Mesothelial cell of epicardium (in vitro differentiated cells): ENCODE measurements at regions not wholly inside any gene's neighbourhood (a gene's known extent, or its start where the extent isn't known, plus 50 kb on each side); places are given as distances from the start of the nearest gene placed in this dataset.

Source experiments
- DNase-seq, 2 experiments: peaks; one replicate each; pipeline ENCODE4 v3.0.0; 2021; ENCODE audit warnings: low spot score in 2 of 2; ENCODE audit not compliant: unreplicated experiment in 2 of 2
- H3K27ac Mint-ChIP-seq: 2 replicates; pipeline ENCODE4 v1.8.0; 2021; ENCODE audit warnings: mixed read lengths
- H3K27me3 Mint-ChIP-seq: 2 replicates; pipeline ENCODE4 v1.8.0; 2021; ENCODE audit warnings: low read depth, mixed read lengths
- H3K36me3 Mint-ChIP-seq: 2 replicates; pipeline ENCODE4 v1.8.0; 2021; ENCODE audit warnings: mixed read lengths
- H3K4me1 Mint-ChIP-seq: 2 replicates; pipeline ENCODE4 v1.8.0; 2021; ENCODE audit warnings: mixed read lengths
- H3K4me3 Mint-ChIP-seq: 2 replicates; pipeline ENCODE4 v1.8.0; 2021; ENCODE audit warnings: mild to moderate bottlenecking, moderate library complexity, mixed read lengths
- H3K9me3 Mint-ChIP-seq: 2 replicates; pipeline ENCODE4 v1.8.0; 2021; ENCODE audit warnings: mixed read lengths
- CTCF ChIP-seq: fragments of 200-600 bp; sonication (generic); IDR thresholded peaks from one replicate; pipeline ENCODE4 v1.5.0; 2021; ENCODE audit warnings: antibody characterized with exemption; ENCODE audit not compliant: unreplicated experiment

GRCh38 chr3:18049096-18049495 is 306.7 kb upstream of the TBC1D5 start:
- Mint-ChIP-seq H3K36me3 (peaks cover 2% of the 10 kb centered on the region), H3K27me3 (no peaks in the 10 kb centered on the region), H3K27ac (no peak overlapping the region), H3K4me1 (peaks cover 2% of the 10 kb centered on the region), H3K4me3 (no peak overlapping the region), H3K9me3 (peaks cover 2% of the 10 kb centered on the region)
- TF ChIP-seq CTCF, result no peak
- no peak for DNase-seq

GRCh38 chr3:18047052-18047451 is 304.6 kb upstream of the TBC1D5 start:
- no peak for TF ChIP-seq CTCF
- H3K9me3 Mint-ChIP-seq, result no peaks in the 10 kb centered on the region
- H3K4me1 Mint-ChIP-seq, result peaks cover 8% of the 10 kb centered on the region
- no peak overlapping the region for H3K4me3 Mint-ChIP-seq
- H3K27me3 Mint-ChIP-seq, result no peaks in the 10 kb centered on the region
- H3K36me3 Mint-ChIP-seq, result no peaks in the 10 kb centered on the region
- H3K27ac Mint-ChIP-seq, result no peak overlapping the region
- DNase-seq, result no peak

GRCh38 chr3:18046131-18046915 is 303.9 kb upstream of the TBC1D5 start:
- H3K36me3 Mint-ChIP-seq, result peaks cover 2% of the 10 kb centered on the region
- no peak for TF ChIP-seq CTCF
- no peak for DNase-seq
- no peak overlapping the region for H3K27ac Mint-ChIP-seq
- H3K27me3 Mint-ChIP-seq, result no peaks in the 10 kb centered on the region
- peaks cover 2% of the 10 kb centered on the region for H3K9me3 Mint-ChIP-seq
- H3K4me1 Mint-ChIP-seq, result peaks cover 8% of the 10 kb centered on the region
- H3K4me3 Mint-ChIP-seq, result no peak overlapping the region

GRCh38 chr3:18044971-18045880 is 302.8 kb upstream of the TBC1D5 start:
- Mint-ChIP-seq H3K4me1 (peaks cover 8% of the 10 kb centered on the region), H3K9me3 (peaks cover 9% of the 10 kb centered on the region), H3K4me3 (no peak overlapping the region), H3K36me3 (peaks cover 8% of the 10 kb centered on the region), H3K27ac (no peak overlapping the region), H3K27me3 (no peaks in the 10 kb centered on the region)
- no peak for DNase-seq
- no peak for TF ChIP-seq CTCF

- no peak for DNase-seq
- H3K27ac Mint-ChIP-seq, result no peak overlapping the region
- peaks cover 8% of the 10 kb centered on the region for H3K4me1 Mint-ChIP-seq
- no peaks in the 10 kb centered on the region for H3K27me3 Mint-ChIP-seq
- no peak for TF ChIP-seq CTCF
- peaks cover 9% of the 10 kb centered on the region for H3K9me3 Mint-ChIP-seq
- H3K4me3 Mint-ChIP-seq, result no peak overlapping the region
- H3K36me3 Mint-ChIP-seq, result peaks cover 8% of the 10 kb centered on the region
These were observed 301.8 kb upstream of the TBC1D5 start for GRCh38 chr3:18044191-18044590.
